Epithelial cell of proximal tubule (primary cell): ENCODE measurements at regions not wholly inside any gene's neighbourhood (a gene's known extent, or its start where the extent isn't known, plus 50 kb on each side); places are given as distances from the start of the nearest gene placed in this dataset.

Experiments used
- DNase-seq: peaks from one replicate; pipeline ENCODE4 v3.0.0-alpha.2; 2011; ENCODE audit warnings: low read depth
- H3K4me3 ChIP-seq: 2 replicates; pipeline ENCODE4 v1.5.1; 2011; ENCODE audit warnings: low read depth, mild to moderate bottlenecking, low read length
- TF ChIP-seq, protein P1 (sequence below): conservative IDR thresholded peaks from 2 replicates; pipeline ENCODE4 v1.5.1; 2012; ENCODE audit warnings: low read depth, mild to moderate bottlenecking, low read length

DNA sequence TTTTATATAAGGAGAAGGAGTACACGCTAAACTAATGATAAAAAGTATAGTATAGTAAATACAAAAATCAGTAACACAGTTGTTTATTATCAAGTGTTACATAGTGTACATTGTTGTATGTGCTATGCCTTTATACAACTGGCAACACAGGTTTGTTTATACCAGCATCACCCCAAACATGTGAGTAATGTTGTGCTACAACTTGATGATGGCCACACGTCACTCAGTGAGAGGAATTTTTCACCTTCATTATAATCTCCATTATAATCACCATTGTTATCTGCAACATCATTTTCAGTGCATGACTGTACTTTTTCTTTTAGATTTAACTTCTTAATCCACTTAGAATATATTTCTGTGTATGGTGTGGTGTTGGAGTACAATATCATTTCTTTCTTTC is 204.0 kb upstream of the CTNNB1 start:
- DNase-seq = no peak
- TF ChIP-seq, protein P1, sequence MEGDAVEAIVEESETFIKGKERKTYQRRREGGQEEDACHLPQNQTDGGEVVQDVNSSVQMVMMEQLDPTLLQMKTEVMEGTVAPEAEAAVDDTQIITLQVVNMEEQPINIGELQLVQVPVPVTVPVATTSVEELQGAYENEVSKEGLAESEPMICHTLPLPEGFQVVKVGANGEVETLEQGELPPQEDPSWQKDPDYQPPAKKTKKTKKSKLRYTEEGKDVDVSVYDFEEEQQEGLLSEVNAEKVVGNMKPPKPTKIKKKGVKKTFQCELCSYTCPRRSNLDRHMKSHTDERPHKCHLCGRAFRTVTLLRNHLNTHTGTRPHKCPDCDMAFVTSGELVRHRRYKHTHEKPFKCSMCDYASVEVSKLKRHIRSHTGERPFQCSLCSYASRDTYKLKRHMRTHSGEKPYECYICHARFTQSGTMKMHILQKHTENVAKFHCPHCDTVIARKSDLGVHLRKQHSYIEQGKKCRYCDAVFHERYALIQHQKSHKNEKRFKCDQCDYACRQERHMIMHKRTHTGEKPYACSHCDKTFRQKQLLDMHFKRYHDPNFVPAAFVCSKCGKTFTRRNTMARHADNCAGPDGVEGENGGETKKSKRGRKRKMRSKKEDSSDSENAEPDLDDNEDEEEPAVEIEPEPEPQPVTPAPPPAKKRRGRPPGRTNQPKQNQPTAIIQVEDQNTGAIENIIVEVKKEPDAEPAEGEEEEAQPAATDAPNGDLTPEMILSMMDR = no peak
- H3K4me3 ChIP-seq = no peak overlapping the region

DNA sequence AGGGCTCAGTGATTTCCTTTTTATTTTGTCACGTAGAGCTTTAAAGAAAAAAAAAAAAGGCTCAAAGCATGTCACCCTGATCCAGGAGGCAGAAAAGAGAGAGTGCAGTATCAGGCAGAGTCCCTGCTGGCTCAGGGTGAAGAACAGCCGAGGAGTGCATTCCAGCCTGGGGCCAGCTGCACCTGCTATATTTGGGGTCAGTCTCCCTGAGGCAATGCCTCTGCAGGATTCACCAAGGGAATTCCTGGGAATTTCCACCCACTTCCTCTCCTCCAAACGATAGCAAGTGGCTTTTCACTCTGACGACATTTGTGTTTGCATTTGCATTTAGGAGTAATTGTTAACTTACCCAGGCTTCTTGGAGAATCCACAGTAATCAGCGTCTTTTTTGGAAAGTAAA is 202.9 kb upstream of the CTNNB1 start:
- TF ChIP-seq, protein P1 = no peak
- no peak for DNase-seq
- no peak overlapping the region for H3K4me3 ChIP-seq

DNA sequence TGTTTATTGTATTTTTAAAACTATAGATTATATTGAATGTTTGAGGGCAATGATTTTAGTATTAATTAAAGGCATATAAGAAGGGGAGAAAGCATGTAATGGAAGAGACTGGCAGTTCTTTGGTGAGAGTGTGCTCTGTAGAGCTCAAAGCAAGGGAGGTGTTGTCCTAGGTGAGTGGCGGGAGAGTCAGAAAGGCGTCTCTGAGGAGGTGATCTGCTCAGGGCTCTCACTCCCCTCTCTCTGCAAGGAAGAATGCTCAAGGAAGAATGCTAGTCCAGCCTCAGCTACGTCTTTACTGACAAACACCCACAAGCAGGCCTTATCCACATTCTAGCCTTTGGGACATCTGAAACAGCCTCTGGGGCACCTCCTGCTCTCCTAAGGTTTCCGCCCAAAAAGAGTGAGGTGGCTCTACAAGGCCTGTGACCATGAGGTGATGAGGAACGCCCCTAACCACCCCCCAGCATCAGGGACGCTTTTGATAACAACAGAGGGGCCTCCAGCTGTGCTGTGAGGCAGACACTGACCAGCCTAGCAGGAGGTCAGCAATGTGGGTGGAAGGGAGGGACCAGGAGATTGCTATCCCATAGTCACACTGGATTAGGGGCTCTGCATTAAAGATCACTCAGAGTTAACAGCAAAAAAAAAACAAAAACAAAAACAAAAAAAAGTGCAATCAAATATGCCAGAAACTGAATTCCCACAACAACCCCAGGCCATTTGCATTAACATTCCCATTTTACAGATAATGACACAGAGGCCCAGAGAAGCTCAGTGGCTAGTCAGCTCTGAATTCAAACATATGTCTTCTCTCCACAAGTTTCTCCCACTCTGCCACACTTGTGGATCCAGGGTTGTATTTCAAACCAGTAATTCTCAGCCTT is 202.2 kb upstream of the CTNNB1 start:
- no peak for DNase-seq
- H3K4me3 ChIP-seq = no peak overlapping the region
- TF ChIP-seq, protein P1 = no peak

DNA sequence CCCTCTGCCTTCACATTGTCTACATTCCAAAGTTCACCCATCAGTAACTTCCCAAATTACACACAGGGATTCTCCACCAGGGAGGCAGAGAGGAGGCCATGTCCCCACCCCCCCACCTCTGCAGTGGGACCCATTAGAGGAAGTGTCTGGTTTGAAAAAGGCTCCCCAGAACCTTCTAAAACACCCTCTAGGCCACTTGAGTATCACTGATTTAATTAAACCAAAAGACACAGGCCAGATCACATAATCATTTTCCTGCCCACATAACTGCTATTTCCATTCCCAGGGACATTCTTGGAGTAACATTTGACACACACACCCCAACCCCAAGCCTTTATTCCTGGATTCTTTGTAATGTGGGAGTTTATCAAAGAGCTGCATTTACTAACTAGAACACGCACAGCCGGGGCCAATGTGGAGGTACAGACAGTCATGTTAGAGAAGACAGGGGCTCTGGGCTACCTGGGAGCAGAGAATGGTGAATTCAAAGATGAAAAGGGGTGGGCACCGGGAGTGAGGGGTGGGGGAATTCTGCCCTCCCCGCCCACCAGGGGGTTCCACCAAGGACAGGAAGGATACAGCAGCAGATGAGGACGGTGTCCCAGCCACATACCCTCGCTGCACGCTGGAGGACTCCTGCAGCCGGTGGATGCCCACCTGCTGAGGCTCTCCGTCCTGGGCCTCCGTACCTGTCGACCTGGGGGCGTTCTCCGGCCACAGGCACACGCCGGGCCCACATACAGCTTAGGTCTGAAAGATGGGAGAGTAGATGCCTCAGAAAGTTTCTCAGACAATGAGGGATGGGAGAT is 201.4 kb upstream of the CTNNB1 start:
- TF ChIP-seq, protein P1 = no peak
- no peak for DNase-seq

DNA sequence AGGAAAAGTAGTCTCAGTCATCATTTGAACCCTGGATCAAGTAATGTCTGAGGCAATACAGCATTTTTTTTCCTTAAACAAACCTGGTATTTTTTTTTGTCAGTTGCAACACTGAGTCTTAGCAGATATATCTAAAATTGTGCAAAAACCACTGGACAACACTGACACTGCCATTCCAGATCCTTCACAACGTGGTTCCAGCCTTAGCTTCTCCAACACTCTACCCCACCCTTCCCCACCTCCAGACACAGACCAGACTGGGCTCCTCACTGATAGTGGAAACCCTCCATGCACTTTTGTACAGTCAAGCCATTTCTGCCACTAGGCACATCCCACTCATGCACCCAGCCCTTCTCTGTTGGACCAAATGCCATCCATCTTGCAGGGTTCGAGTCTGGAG is 199.6 kb upstream of the CTNNB1 start:
- TF ChIP-seq, protein P1 = no peak
- no peak overlapping the region for H3K4me3 ChIP-seq
- DNase-seq = no peak

More for the DNA sequence above, 201.4 kb upstream of the CTNNB1 start:
- H3K4me3 ChIP-seq = no peak overlapping the region

DNA sequence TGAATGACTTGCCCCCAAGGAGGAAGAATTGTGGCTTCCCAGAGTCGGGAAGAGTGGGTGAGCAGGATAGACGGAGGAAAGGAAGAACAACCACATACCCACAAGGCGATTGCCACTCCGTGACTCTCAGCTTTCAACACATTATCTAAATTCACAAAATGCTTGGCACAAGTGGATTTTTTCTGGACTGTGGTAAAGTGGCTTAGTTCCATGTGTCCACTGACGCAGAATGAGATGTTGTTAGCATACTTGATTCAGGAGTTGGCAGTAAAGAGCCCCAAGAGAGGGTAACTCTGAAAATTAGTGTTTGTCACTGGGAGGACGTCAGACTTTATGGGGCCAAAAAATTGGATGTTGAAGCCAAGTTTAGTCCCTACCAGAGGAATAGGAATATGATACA is 198.8 kb upstream of the CTNNB1 start:
- DNase-seq = no peak
- H3K4me3 ChIP-seq = no peak overlapping the region
- TF ChIP-seq, protein P1 = no peak
